GM12891 (cell line): ENCODE measurements at regions not wholly inside any gene's neighbourhood (a gene's known extent, or its start where the extent isn't known, plus 50 kb on each side); places are given as distances from the start of the nearest gene placed in this dataset.

Source experiments
- PAX5 ChIP-seq: IDR thresholded peaks from 2 replicates; pipeline ENCODE4 v1.6.1; 2011; ENCODE audit warnings: low read length, moderate library complexity, mild to moderate bottlenecking; ENCODE audit not compliant: insufficient read depth, severe bottlenecking
- POLR2A ChIP-seq: IDR thresholded peaks from 2 replicates; pipeline ENCODE4 v1.6.1; 2011; ENCODE audit warnings: low read depth, low read length, control low read depth
- POLR2AphosphoS5 ChIP-seq: IDR thresholded peaks from 2 replicates; pipeline ENCODE4 v1.6.1; 2011; ENCODE audit warnings: low read depth, low read length, control low read depth
- POU2F2 ChIP-seq: IDR thresholded peaks from 2 replicates; pipeline ENCODE4 v1.6.1; 2011; ENCODE audit warnings: low read depth, mild to moderate bottlenecking, control low read depth, low read length, moderate library complexity
- SPI1 ChIP-seq: IDR thresholded peaks from 2 replicates; pipeline ENCODE4 v1.6.1; 2011; ENCODE audit warnings: low read depth, low read length, control low read depth
- TAF1 ChIP-seq: IDR thresholded peaks from 2 replicates; pipeline ENCODE4 v1.6.1; 2011; ENCODE audit warnings: low read depth, low read length, control low read depth

DNA sequence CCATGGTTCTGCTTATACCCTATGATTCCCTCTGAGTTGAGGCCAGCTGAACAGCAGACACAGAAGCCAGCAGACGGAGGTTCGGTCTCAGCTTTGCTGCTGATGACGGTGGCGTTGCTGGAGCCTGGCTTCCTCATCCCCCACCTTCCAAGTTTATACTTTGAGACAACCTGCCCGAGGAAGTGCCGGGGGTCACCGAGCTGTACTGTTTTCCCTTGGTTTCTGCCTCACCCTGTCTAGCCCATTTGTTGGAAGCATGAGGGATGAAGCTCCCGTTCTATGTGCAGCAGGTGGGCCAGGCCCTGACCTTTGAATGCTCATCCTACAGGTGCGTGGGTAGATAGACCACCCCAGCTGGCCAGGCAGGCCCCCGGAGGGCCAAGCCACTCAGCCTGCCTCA, 117.3 kb downstream of the MYCN start:
- no peak for TF ChIP-seq POLR2AphosphoS5
- TF ChIP-seq POU2F2, result no peak
- no peak for TF ChIP-seq TAF1
- TF ChIP-seq POLR2A, result no peak
- no peak for TF ChIP-seq SPI1
- no peak for TF ChIP-seq PAX5
